BE2C (cell line): ENCODE measurements at regions not wholly inside any gene's neighbourhood (a gene's known extent, or its start where the extent isn't known, plus 50 kb on each side); places are given as distances from the start of the nearest gene placed in this dataset.

Experiments
- DNase-seq: peaks from one replicate; pipeline ENCODE4 v3.0.0-alpha.2; 2020
- H3K27me3 ChIP-seq: fragments of 250-450 bp; sonication (Bioruptor Pico); 2 replicates; pipeline ENCODE4 v1.5.1; 2020; ENCODE audit warnings: mild to moderate bottlenecking
- H3K36me3 ChIP-seq: fragments of 250-450 bp; sonication (Bioruptor Pico); 2 replicates; pipeline ENCODE4 v1.5.1; 2020; ENCODE audit warnings: mild to moderate bottlenecking
- H3K4me1 ChIP-seq: fragments of 250-450 bp; sonication (Bioruptor Pico); 2 replicates; pipeline ENCODE4 v1.5.1; 2020
- H3K4me3 ChIP-seq: 2 replicates; pipeline ENCODE4 v1.5.1; 2011; ENCODE audit warnings: low read depth, low read length
- H3K9me3 ChIP-seq: fragments of 250-450 bp; sonication (Bioruptor Pico); 2 replicates; pipeline ENCODE4 v1.5.1; 2020
- CTCF ChIP-seq: IDR thresholded peaks from 2 replicates; pipeline ENCODE4 v1.5.1; 2012; ENCODE audit warnings: mild to moderate bottlenecking, low read depth, low read length

- Histone ChIP-seq H3K36me3 (no peaks in the 10 kb centered on the region), H3K9me3 (no peaks in the 10 kb centered on the region), H3K4me1 (no peaks in the 10 kb centered on the region), H3K4me3 (no peak overlapping the region), H3K27me3 (no peaks in the 10 kb centered on the region; the same call in 1 of the 2 replicates)
- DNase-seq: no peak
- TF ChIP-seq CTCF: no peak
Measured at GRCh38 chr14:22065347-22065746, 391.7 kb upstream of the OR4E1 start.

- no peak for TF ChIP-seq CTCF
- H3K4me1 ChIP-seq: no peaks in the 10 kb centered on the region
- no peak overlapping the region for H3K4me3 ChIP-seq
- no peak for DNase-seq
- no peaks in the 10 kb centered on the region for H3K27me3 ChIP-seq
- H3K9me3 ChIP-seq: no peaks in the 10 kb centered on the region
- H3K36me3 ChIP-seq: no peaks in the 10 kb centered on the region
Measured at GRCh38 chr14:22059201-22059600, 385.6 kb upstream of the OR4E1 start.

- DNase-seq: no peak
- no peaks in the 10 kb centered on the region; the same call in 1 of the 2 replicates for H3K9me3 ChIP-seq
- no peak overlapping the region for H3K4me3 ChIP-seq
- no peaks in the 10 kb centered on the region for H3K4me1 ChIP-seq
- no peak for TF ChIP-seq CTCF
- no peaks in the 10 kb centered on the region for H3K36me3 ChIP-seq
- no peaks in the 10 kb centered on the region for H3K27me3 ChIP-seq
Measured at GRCh38 chr14:22052795-22053194, 379.2 kb upstream of the OR4E1 start.

- no peaks in the 10 kb centered on the region for H3K27me3 ChIP-seq
- no peaks in the 10 kb centered on the region for H3K36me3 ChIP-seq
- no peak for DNase-seq
Measured at GRCh38 chr14:22047115-22047514, 373.5 kb upstream of the OR4E1 start.

GRCh38 chr14:22046063-22046462, 372.4 kb upstream of the OR4E1 start:
- H3K4me1 ChIP-seq: no peaks in the 10 kb centered on the region
- H3K4me3 ChIP-seq: no peak overlapping the region
- H3K9me3 ChIP-seq: no peaks in the 10 kb centered on the region
- DNase-seq: no peak
- H3K27me3 ChIP-seq: no peaks in the 10 kb centered on the region
- H3K36me3 ChIP-seq: no peaks in the 10 kb centered on the region
- no peak for TF ChIP-seq CTCF

More at GRCh38 chr14:22047115-22047514, 373.5 kb upstream of the OR4E1 start:
- TF ChIP-seq CTCF: peak; percentile 34; the same call in 1 of the 2 replicates
- H3K4me3 ChIP-seq: no peak overlapping the region
- no peaks in the 10 kb centered on the region for H3K4me1 ChIP-seq
- no peaks in the 10 kb centered on the region for H3K9me3 ChIP-seq

- H3K36me3 ChIP-seq: no peaks in the 10 kb centered on the region
- H3K9me3 ChIP-seq: no peaks in the 10 kb centered on the region
- no peak overlapping the region for H3K4me3 ChIP-seq
- no peak for TF ChIP-seq CTCF
- no peaks in the 10 kb centered on the region for H3K4me1 ChIP-seq
- no peak for DNase-seq
- H3K27me3 ChIP-seq: no peaks in the 10 kb centered on the region
Measured at GRCh38 chr14:22044193-22044592, 370.6 kb upstream of the OR4E1 start.
